OCI-LY7 (cell line): ENCODE measurements at regions not wholly inside any gene's neighbourhood (a gene's known extent, or its start where the extent isn't known, plus 50 kb on each side); places are given as distances from the start of the nearest gene placed in this dataset.

Source experiments
- BruUV-seq: library from RNA; stranded (reverse); fragments of 400-500 nt; replicated peaks from 2 replicates; lab custom pipeline; 2021; lab: Mats Ljungman, UMichigan
- CTCF ChIA-PET: fragments of 300-600 bp; sonication (Branson Sonifier 250); formaldehyde crosslinking; loops from one replicate; lab custom pipeline; 2022; ENCODE audit warnings: antibody characterized with exemption; ENCODE audit not compliant: unreplicated experiment; lab: Charles Lee
- POLR2A ChIA-PET: fragments of 300-600 bp; sonication (Branson Sonifier 250); formaldehyde crosslinking; loops from one replicate; lab custom pipeline; 2022; ENCODE audit warnings: antibody characterized with exemption; lab: Charles Lee
- DNase-seq: peaks from one replicate; pipeline ENCODE4 v3.0.0-alpha.2; 2015; ENCODE audit warnings: low spot score
- H2AFZ ChIP-seq: fragments of 200-600 bp; sonication (generic), shearing (Covaris generic); 2 replicates; pipeline ENCODE4 v1.6.1; 2014; ENCODE audit warnings: mild to moderate bottlenecking, antibody characterized with exemption, low read length, moderate library complexity
- H3K27ac ChIP-seq: fragments of 200-600 bp; sonication (generic); 2 replicates; pipeline ENCODE4 v1.5.1; 2014; ENCODE audit warnings: mixed run types, low read depth, mild to moderate bottlenecking, moderate library complexity, low read length, inconsistent platforms; ENCODE audit not compliant: poor library complexity, severe bottlenecking
- H3K36me3 ChIP-seq: fragments of 200-600 bp; sonication (generic); 2 replicates; pipeline ENCODE4 v1.6.1; 2014; ENCODE audit warnings: mild to moderate bottlenecking, antibody characterized with exemption, low read length, moderate library complexity, mixed read lengths; ENCODE audit not compliant: insufficient read depth
- H3K4me1 ChIP-seq: fragments of 200-600 bp; sonication (generic); 2 replicates; pipeline ENCODE4 v1.5.1; 2014; ENCODE audit warnings: mild to moderate bottlenecking, low read length; ENCODE audit not compliant: insufficient read depth, poor library complexity, severe bottlenecking
- H3K4me2 ChIP-seq: fragments of 200-600 bp; sonication (generic); 2 replicates; pipeline ENCODE4 v1.6.1; 2014; ENCODE audit warnings: mild to moderate bottlenecking, low read length
- H3K4me3 ChIP-seq: fragments of 200-600 bp; sonication (generic); 2 replicates; pipeline ENCODE4 v1.5.1; 2014; ENCODE audit warnings: mild to moderate bottlenecking, low read depth, low read length; ENCODE audit not compliant: poor library complexity, severe bottlenecking
- H3K79me2 ChIP-seq: fragments of 200-600 bp; sonication (generic); 2 replicates; pipeline ENCODE4 v1.6.1; 2016; ENCODE audit warnings: low read depth, mild to moderate bottlenecking, low read length, moderate library complexity, mixed read lengths; ENCODE audit not compliant: insufficient read depth
- H3K9me2 ChIP-seq: fragments of 200-600 bp; sonication (generic); 2 replicates; pipeline ENCODE4 v1.6.1; 2016; ENCODE audit warnings: mild to moderate bottlenecking, low read length, mixed read lengths; ENCODE audit not compliant: insufficient read depth
- H3K9me3 ChIP-seq: fragments of 200-600 bp; sonication (generic); 2 replicates; pipeline ENCODE4 v1.6.1; 2014; ENCODE audit warnings: mild to moderate bottlenecking, mixed run types, low read length, mixed read lengths
- H4K20me1 ChIP-seq: fragments of 200-600 bp; sonication (generic); 2 replicates; pipeline ENCODE4 v1.6.1; 2014; ENCODE audit warnings: mild to moderate bottlenecking, antibody characterized with exemption, low read length, moderate library complexity, mixed read lengths; ENCODE audit not compliant: insufficient read depth
- CTCF ChIP-seq: fragments of 200-600 bp; sonication (generic); conservative IDR thresholded peaks from 2 replicates; pipeline ENCODE4 v1.5.1; 2014; ENCODE audit warnings: mild to moderate bottlenecking, antibody characterized with exemption, low read length, moderate library complexity, mixed read lengths
- EZH2phosphoT487 ChIP-seq: fragments of 200-600 bp; sonication (generic); IDR thresholded peaks from 2 replicates; pipeline ENCODE4 v1.6.1; 2018; ENCODE audit warnings: low read depth, borderline replicate concordance, mild to moderate bottlenecking, mixed run types, antibody characterized with exemption, low read length, moderate library complexity, mixed read lengths
- intact Hi-C: fragments of 100-400 bp; cut with micrococcal nuclease; formaldehyde crosslinking; loops from one replicate; pipeline ENCODE4 v1.10.0; 2022; ENCODE audit not compliant: unreplicated experiment

GRCh38 chr4:112802780-112803179 is 165.8 kb downstream of the LARP7 start:
- intact Hi-C loops: no loop called here
- POLR2A ChIA-PET: no interaction called here

GRCh38 chr4:112807083-112807482 is 170.1 kb downstream of the LARP7 start:
- Histone ChIP-seq H3K27ac (no peak overlapping the region), H3K9me3 (no peaks in the 10 kb centered on the region), H3K9me2 (no peaks in the 10 kb centered on the region), H3K4me3 (no peak overlapping the region), H3K36me3 (no peaks in the 10 kb centered on the region), H4K20me1 (no peaks in the 10 kb centered on the region), H3K79me2 (no peaks in the 10 kb centered on the region), H3K4me2 (no peak overlapping the region), H2AFZ (no peak overlapping the region), H3K4me1 (no peaks in the 10 kb centered on the region)
- TF ChIP-seq EZH2phosphoT487 (no peak), CTCF (no peak)
- DNase-seq: no peak
- POLR2A ChIA-PET: interaction anchor here (0.6 kb wide), 1 partner anchor 41 kb away, joined by 3 read pairs; no protein-coding TSS in a partner anchor
- intact Hi-C loops: no loop called here
- CTCF ChIA-PET: no interaction called here
- no TSS peak for BruUV-seq

More at GRCh38 chr4:112802780-112803179, 165.8 kb downstream of the LARP7 start:
- CTCF ChIA-PET: no interaction called here
- Histone ChIP-seq H3K27ac (no peak overlapping the region), H3K4me2 (no peak overlapping the region), H3K36me3 (no peaks in the 10 kb centered on the region), H3K9me3 (no peaks in the 10 kb centered on the region), H3K79me2 (no peaks in the 10 kb centered on the region), H3K4me3 (no peak overlapping the region), H3K4me1 (no peaks in the 10 kb centered on the region), H2AFZ (no peak overlapping the region), H3K9me2 (no peaks in the 10 kb centered on the region), H4K20me1 (no peaks in the 10 kb centered on the region)
- BruUV-seq: no TSS peak
- TF ChIP-seq EZH2phosphoT487: no peak
- TF ChIP-seq CTCF: no peak
- no peak for DNase-seq

- no peaks in the 10 kb centered on the region for H3K79me2 ChIP-seq
- H3K4me1 ChIP-seq: no peaks in the 10 kb centered on the region
- H3K36me3 ChIP-seq: no peaks in the 10 kb centered on the region
- no TSS peak for BruUV-seq
- ChIA-PET CTCF (no interaction called here), POLR2A (no interaction called here)
- H3K9me2 ChIP-seq: no peaks in the 10 kb centered on the region
- H2AFZ ChIP-seq: 0 out of 2 replicates have a peak overlapping the region, but pooled peaks have one; percentile 27
- intact Hi-C loops: no loop called here
- H4K20me1 ChIP-seq: no peaks in the 10 kb centered on the region
- no peak overlapping the region for H3K4me3 ChIP-seq
- TF ChIP-seq EZH2phosphoT487: no peak
- no peak for TF ChIP-seq CTCF
- DNase-seq: no peak
- H3K27ac ChIP-seq: no peak overlapping the region
- no peak overlapping the region for H3K4me2 ChIP-seq
- no peaks in the 10 kb centered on the region for H3K9me3 ChIP-seq
Observed at GRCh38 chr4:112808001-112808400, 171.1 kb downstream of the LARP7 start.
